Lung (tissue), 11 donors: ENCODE measurements at regions not wholly inside any gene's neighbourhood (a gene's known extent, or its start where the extent isn't known, plus 50 kb on each side); places are given as distances from the start of the nearest gene placed in this dataset.

ENCODE experiments used
- ATAC-seq: fragments of 200-7000 bp; cut with Tn5 transposase; one replicate; pipeline ENCODE4 v1.9.1; 2020; ENCODE audit warnings: moderate number of reproducible peaks; ENCODE audit not compliant: insufficient read depth, low FRiP score
- DNase-seq, 3 donors: peaks; one replicate each; pipeline ENCODE4 v3.0.0-alpha.2; 2013 to 2017
- H3K27ac ChIP-seq, 2 donors: one replicate each; pipeline ENCODE4 v1.5.1; 2013; ENCODE audit warnings: mild to moderate bottlenecking in 2 of 2, moderate library complexity in 2 of 2, control low read depth in 1 of 2, inconsistent platforms in 1 of 2, low read depth in 1 of 2, low read length in 1 of 2
- H3K27me3 ChIP-seq, 3 donors: one replicate each; pipeline ENCODE4 v1.5.1; 2013; ENCODE audit warnings: low read length in 2 of 3; ENCODE audit not compliant: control insufficient read depth in 3 of 3, insufficient read depth in 3 of 3
- H3K36me3 ChIP-seq, 4 donors: one replicate each; pipeline ENCODE4 v1.5.1; 2013; ENCODE audit warnings: low read length in 4 of 4, mild to moderate bottlenecking in 1 of 4, moderate library complexity in 1 of 4; ENCODE audit not compliant: control insufficient read depth in 4 of 4, insufficient read depth in 4 of 4
- H3K4me1 ChIP-seq, 5 donors: one replicate each; pipeline ENCODE4 v1.5.1; 2013; ENCODE audit warnings: low read length in 5 of 5, mild to moderate bottlenecking in 2 of 5, moderate library complexity in 1 of 5; ENCODE audit not compliant: control insufficient read depth in 5 of 5, insufficient read depth in 5 of 5
- H3K4me3 ChIP-seq: one replicate; pipeline ENCODE4 v1.5.1; 2013; ENCODE audit warnings: mild to moderate bottlenecking, control low read depth, moderate library complexity
- H3K9ac ChIP-seq, 2 donors: one replicate each; pipeline ENCODE4 v1.5.1; 2013; ENCODE audit warnings: low read length in 2 of 2, control low read depth in 1 of 2; ENCODE audit not compliant: insufficient read depth in 1 of 2
- H3K9me3 ChIP-seq, 4 donors: one replicate each; pipeline ENCODE4 v1.5.1; 2013; ENCODE audit warnings: low read length in 3 of 4, mild to moderate bottlenecking in 1 of 4, moderate library complexity in 1 of 4; ENCODE audit not compliant: control insufficient read depth in 4 of 4, insufficient read depth in 3 of 4
- WGBS, 2 donors: extraction: QIAGEN DNeasy Blood & Tissue Kit; methylation state at CpG; one replicate each; pipeline ENCODE4 v1.1.7; 2013; 5-methylcytosine and 5-hydroxymethylcytosine counted together
- TF ChIP-seq, protein P1 (sequence below): IDR thresholded peaks from 2 replicates; pipeline ENCODE4 v1.5.1; 2012; ENCODE audit warnings: mild to moderate bottlenecking; ENCODE audit errors: control extremely low read depth, extremely low read depth
- donor health status: control.
- donor health status: control.
- donor health status: Bipolar disorder and iron deficiency.
- donor health status: healthy.
- donor health status: DM: yes; HTN: yes; CAD: no.

DNA sequence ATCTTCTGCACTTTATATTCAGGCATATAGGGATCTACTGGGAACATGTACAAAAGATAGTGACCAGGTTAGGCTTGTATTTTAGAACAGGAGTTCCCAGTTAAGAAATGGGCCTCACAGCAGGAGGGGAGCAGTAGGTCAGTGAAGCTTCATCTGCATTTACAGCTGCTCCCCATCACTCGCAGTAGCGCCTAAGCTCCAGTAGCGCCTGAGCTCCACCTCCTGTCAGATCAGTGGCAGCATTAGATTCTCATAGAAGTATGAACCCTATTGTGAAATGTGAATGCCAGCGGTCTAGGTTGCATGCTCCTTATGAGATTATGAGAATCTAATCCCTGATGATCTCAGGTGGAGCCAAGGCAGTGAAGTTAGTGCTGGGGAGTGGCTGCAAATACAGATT lies 224.4 kb upstream of the CYRIA start:
- peak; percentile 35 to 71 (median 54) for DNase-seq
- Histone ChIP-seq H3K27me3 (no peaks in the 10 kb centered on the region), H3K27ac (no peak overlapping the region), H3K9me3 (no peaks in the 10 kb centered on the region), H3K4me3 (no peak overlapping the region), H3K36me3 (no peaks in the 10 kb centered on the region), H3K9ac (no peak overlapping the region), H3K4me1 (peaks cover 0 to 3% (median 0%) of the 10 kb centered on the region in 5 donors)
- WGBS, 2 donors = 82 to 84% methylated on average over 4 of the region's 4 CpGs
- no peak for ATAC-seq
- TF ChIP-seq, protein P1, sequence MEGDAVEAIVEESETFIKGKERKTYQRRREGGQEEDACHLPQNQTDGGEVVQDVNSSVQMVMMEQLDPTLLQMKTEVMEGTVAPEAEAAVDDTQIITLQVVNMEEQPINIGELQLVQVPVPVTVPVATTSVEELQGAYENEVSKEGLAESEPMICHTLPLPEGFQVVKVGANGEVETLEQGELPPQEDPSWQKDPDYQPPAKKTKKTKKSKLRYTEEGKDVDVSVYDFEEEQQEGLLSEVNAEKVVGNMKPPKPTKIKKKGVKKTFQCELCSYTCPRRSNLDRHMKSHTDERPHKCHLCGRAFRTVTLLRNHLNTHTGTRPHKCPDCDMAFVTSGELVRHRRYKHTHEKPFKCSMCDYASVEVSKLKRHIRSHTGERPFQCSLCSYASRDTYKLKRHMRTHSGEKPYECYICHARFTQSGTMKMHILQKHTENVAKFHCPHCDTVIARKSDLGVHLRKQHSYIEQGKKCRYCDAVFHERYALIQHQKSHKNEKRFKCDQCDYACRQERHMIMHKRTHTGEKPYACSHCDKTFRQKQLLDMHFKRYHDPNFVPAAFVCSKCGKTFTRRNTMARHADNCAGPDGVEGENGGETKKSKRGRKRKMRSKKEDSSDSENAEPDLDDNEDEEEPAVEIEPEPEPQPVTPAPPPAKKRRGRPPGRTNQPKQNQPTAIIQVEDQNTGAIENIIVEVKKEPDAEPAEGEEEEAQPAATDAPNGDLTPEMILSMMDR = no peak

DNA sequence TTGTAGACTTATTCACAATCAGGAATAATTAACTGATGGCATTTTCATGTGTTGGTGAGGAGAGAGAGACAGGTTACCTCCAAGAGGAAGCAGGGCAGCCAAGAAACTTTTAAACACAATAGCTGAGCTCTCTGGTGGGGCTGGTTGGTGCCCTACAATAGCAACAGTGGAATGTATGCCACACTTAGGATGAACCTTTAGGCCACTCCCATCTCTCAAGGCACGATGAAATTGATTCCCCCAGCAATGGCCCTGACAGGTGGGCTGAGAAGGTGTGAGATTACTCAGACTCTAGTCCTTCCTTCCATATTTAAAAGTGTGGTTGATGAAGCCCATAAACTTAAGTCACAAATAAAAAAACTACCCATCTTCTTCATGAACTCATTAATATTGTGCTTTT lies 219.4 kb upstream of the CYRIA start:
- no peak for DNase-seq

GRCh38 chr2:16882706-16883105 lies 217.1 kb upstream of the CYRIA start:
- H3K9me3 ChIP-seq = peaks cover 0 to 2% (median 0%) of the 10 kb centered on the region in 4 donors
- H3K9ac ChIP-seq = no peak overlapping the region
- no peaks in the 10 kb centered on the region for H3K27me3 ChIP-seq
- no peaks in the 10 kb centered on the region for H3K4me1 ChIP-seq
- H3K36me3 ChIP-seq = no peaks in the 10 kb centered on the region
- ATAC-seq (no peak), DNase-seq (no peak)
- TF ChIP-seq, protein P1 = no peak
- no peak overlapping the region for H3K4me3 ChIP-seq
- 59 to 62% methylated on average over 3 of the region's 3 CpGs for WGBS, 2 donors
- no peak overlapping the region for H3K27ac ChIP-seq

More for the DNA sequence above, 219.4 kb upstream of the CYRIA start:
- H3K4me1 ChIP-seq = peaks cover 0 to 2% (median 0%) of the 10 kb centered on the region in 5 donors
- no peaks in the 10 kb centered on the region for H3K27me3 ChIP-seq
- no peak overlapping the region for H3K27ac ChIP-seq
- ATAC-seq = no peak
- WGBS, 2 donors = 51 to 84% methylated on average over 1 of the region's 1 CpG
- no peak overlapping the region for H3K9ac ChIP-seq
- no peak overlapping the region for H3K4me3 ChIP-seq
- TF ChIP-seq, protein P1 = no peak
- H3K9me3 ChIP-seq = peaks cover 0 to 2% (median 0%) of the 10 kb centered on the region in 4 donors
- H3K36me3 ChIP-seq = no peaks in the 10 kb centered on the region

- Histone ChIP-seq H3K27me3 (no peaks in the 10 kb centered on the region), H3K4me1 (no peaks in the 10 kb centered on the region), H3K4me3 (no peak overlapping the region), H3K36me3 (no peaks in the 10 kb centered on the region), H3K27ac (no peak overlapping the region), H3K9me3 (peaks cover 0 to 2% (median 0%) of the 10 kb centered on the region in 4 donors), H3K9ac (no peak overlapping the region)
- ATAC-seq = no peak
- no peak for DNase-seq
- TF ChIP-seq, protein P1 = no peak
Observed at GRCh38 chr2:16881122-16881521, 215.5 kb upstream of the CYRIA start.
